Epithelial cell of prostate (primary cell): ENCODE measurements at regions not wholly inside any gene's neighbourhood (a gene's known extent, or its start where the extent isn't known, plus 50 kb on each side); places are given as distances from the start of the nearest gene placed in this dataset.
"Not testable (repeated sequence)": the region's sequence is repeated elsewhere in the genome, so short reads cannot be mapped to it uniquely, and the experiment has no call there.

Experiments
- DNase-seq: peaks from one replicate; pipeline ENCODE4 v3.0.0-alpha.2; 2011; ENCODE audit warnings: low read depth, low spot score
- H3K27ac ChIP-seq: fragments of 450-650 bp; 2 replicates; pipeline ENCODE4 v1.5.1; 2017; ENCODE audit warnings: mild to moderate bottlenecking

- no peak overlapping the region for H3K27ac ChIP-seq
- DNase-seq = no peak
Measured at GRCh38 chr22:47370448-47371262, 608.2 kb downstream of the TBC1D22A start.

- no peak overlapping the region for H3K27ac ChIP-seq
- DNase-seq = no peak
Measured at GRCh38 chr22:47369431-47370015, 607.1 kb downstream of the TBC1D22A start.

GRCh38 chr22:47369020-47369419, 606.6 kb downstream of the TBC1D22A start:
- no peak for DNase-seq
- no peak overlapping the region for H3K27ac ChIP-seq

- DNase-seq = no peak
- no peak overlapping the region for H3K27ac ChIP-seq
Measured at GRCh38 chr22:47367993-47368945, 605.8 kb downstream of the TBC1D22A start.

GRCh38 chr22:47367107-47367690, 604.7 kb downstream of the TBC1D22A start:
- H3K27ac ChIP-seq = no peak overlapping the region
- no peak for DNase-seq

GRCh38 chr22:47366026-47366767, 603.7 kb downstream of the TBC1D22A start:
- no peak for DNase-seq
- H3K27ac ChIP-seq = no peak overlapping the region

- no peak for DNase-seq
Measured at GRCh38 chr22:47361247-47361646, 598.8 kb downstream of the TBC1D22A start.

GRCh38 chr22:47357493-47357892, 595.0 kb downstream of the TBC1D22A start:
- no peak for DNase-seq
- H3K27ac ChIP-seq = no peak overlapping the region

More at GRCh38 chr22:47361247-47361646, 598.8 kb downstream of the TBC1D22A start:
- H3K27ac ChIP-seq = no peak overlapping the region

GRCh38 chr22:47357086-47357485, 594.6 kb downstream of the TBC1D22A start:
- no peak overlapping the region for H3K27ac ChIP-seq
- no peak for DNase-seq

- H3K27ac ChIP-seq = no peak overlapping the region
- no peak for DNase-seq
Measured at GRCh38 chr22:47356511-47357011, 594.1 kb downstream of the TBC1D22A start.

- DNase-seq = no peak
- no peak overlapping the region for H3K27ac ChIP-seq
Measured at GRCh38 chr22:47355776-47356510, 593.5 kb downstream of the TBC1D22A start.

GRCh38 chr22:47355388-47355725, 592.9 kb downstream of the TBC1D22A start:
- no peak overlapping the region for H3K27ac ChIP-seq

GRCh38 chr22:47354668-47355387, 592.4 kb downstream of the TBC1D22A start:
- no peak overlapping the region for H3K27ac ChIP-seq
- DNase-seq = no peak

More at GRCh38 chr22:47355388-47355725, 592.9 kb downstream of the TBC1D22A start:
- no peak for DNase-seq

- H3K27ac ChIP-seq = no peak overlapping the region
- DNase-seq = no peak
Measured at GRCh38 chr22:47352920-47353700, 590.7 kb downstream of the TBC1D22A start.

GRCh38 chr22:47351836-47352579, 589.6 kb downstream of the TBC1D22A start:
- no peak for DNase-seq
- H3K27ac ChIP-seq = no peak overlapping the region

- H3K27ac ChIP-seq, DNase-seq: not testable (repeated sequence)
Measured at GRCh38 chr22:47346287-47346686, 583.8 kb downstream of the TBC1D22A start.

- no peak for DNase-seq
- no peak overlapping the region for H3K27ac ChIP-seq
Measured at GRCh38 chr22:47345025-47345424, 582.6 kb downstream of the TBC1D22A start.
